ENCODE measurements at regions not wholly inside any gene's neighbourhood (a gene's known extent, or its start where the extent isn't known, plus 50 kb on each side); places are given as distances from the start of the nearest gene placed in this dataset.
A peak's percentile ranks its signal among the peaks of the same experiment; 100 is the strongest.

DNA sequence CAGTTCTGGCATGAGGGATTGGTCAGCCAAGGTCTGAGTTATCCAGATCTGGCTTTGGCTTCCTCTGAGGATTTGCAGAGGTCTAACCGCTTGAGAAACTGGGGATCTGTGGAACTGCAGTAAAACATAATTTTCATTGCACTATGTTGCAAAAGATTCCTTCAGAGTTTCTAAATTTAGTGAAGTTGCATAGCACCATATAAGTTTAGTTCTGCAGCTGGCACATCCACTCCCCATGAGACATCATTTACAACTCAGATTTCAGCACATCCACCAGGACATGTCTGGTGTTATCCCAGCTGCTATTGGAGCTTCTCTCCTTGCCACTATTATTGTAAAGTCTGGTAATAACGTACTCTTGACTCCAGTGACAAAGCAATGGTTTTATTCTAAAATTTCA is 181.5 kb downstream of the CWF19L2 start:
- no peak for FAIRE-seq
- H3K36me3 ChIP-seq (ENCODE audit: control insufficient read depth, insufficient read depth, low read length): no peaks in the 10 kb centered on the region
- no peaks in the 10 kb centered on the region for H3K27me3 ChIP-seq (ENCODE audit: control insufficient read depth, insufficient read depth, low read length)
- TF ChIP-seq, protein P1, sequence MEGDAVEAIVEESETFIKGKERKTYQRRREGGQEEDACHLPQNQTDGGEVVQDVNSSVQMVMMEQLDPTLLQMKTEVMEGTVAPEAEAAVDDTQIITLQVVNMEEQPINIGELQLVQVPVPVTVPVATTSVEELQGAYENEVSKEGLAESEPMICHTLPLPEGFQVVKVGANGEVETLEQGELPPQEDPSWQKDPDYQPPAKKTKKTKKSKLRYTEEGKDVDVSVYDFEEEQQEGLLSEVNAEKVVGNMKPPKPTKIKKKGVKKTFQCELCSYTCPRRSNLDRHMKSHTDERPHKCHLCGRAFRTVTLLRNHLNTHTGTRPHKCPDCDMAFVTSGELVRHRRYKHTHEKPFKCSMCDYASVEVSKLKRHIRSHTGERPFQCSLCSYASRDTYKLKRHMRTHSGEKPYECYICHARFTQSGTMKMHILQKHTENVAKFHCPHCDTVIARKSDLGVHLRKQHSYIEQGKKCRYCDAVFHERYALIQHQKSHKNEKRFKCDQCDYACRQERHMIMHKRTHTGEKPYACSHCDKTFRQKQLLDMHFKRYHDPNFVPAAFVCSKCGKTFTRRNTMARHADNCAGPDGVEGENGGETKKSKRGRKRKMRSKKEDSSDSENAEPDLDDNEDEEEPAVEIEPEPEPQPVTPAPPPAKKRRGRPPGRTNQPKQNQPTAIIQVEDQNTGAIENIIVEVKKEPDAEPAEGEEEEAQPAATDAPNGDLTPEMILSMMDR (IDR thresholded peaks at IDR 0.05; ENCODE audit: insufficient read depth, low read length, severe bottlenecking): no peak
- no peak for DNase-seq (ENCODE audit: low read depth)
- no peak overlapping the region for H3K4me3 ChIP-seq (ENCODE audit: low read depth, low read length)

- no peaks in the 10 kb centered on the region for H3K36me3 ChIP-seq (ENCODE audit: control insufficient read depth, insufficient read depth, low read length)
- FAIRE-seq (no peak), DNase-seq (ENCODE audit: low read depth) (peak; percentile 21)
- TF ChIP-seq, protein P1 (IDR thresholded peaks at IDR 0.05; ENCODE audit: insufficient read depth, low read length, severe bottlenecking): no peak
- no peak overlapping the region for H3K4me3 ChIP-seq (ENCODE audit: low read depth, low read length)
- no peaks in the 10 kb centered on the region for H3K27me3 ChIP-seq (ENCODE audit: control insufficient read depth, insufficient read depth, low read length)
Observed at GRCh38 chr11:107275632-107276031, 182.0 kb downstream of the CWF19L2 start.

DNA sequence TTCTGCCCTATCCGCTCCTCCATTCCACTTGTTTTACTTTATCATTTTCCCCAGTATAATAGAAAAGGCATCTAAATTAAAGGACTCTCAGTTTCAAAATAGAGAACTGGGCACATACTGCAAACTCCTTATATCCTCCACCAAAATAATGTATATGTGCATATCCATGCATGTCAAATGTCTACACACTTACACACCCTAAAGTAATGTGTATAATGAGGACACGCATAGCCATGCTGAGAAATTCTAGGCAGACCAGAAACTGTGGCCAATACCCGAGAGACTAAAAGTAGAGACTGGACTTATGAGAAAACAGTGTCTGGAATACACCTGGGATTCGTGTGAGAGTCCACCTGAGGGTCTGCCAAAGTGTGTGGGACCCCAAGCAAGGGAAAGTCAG is 183.5 kb downstream of the CWF19L2 start:
- Histone ChIP-seq H3K4me3 (ENCODE audit: low read depth, low read length) (no peak overlapping the region), H3K27me3 (ENCODE audit: control insufficient read depth, insufficient read depth, low read length) (no peaks in the 10 kb centered on the region), H3K36me3 (ENCODE audit: control insufficient read depth, insufficient read depth, low read length) (no peaks in the 10 kb centered on the region)
- no peak for DNase-seq (ENCODE audit: low read depth)
- TF ChIP-seq, protein P1 (IDR thresholded peaks at IDR 0.05; ENCODE audit: insufficient read depth, low read length, severe bottlenecking): no peak
- FAIRE-seq: no peak

- no peak overlapping the region for H3K4me3 ChIP-seq (ENCODE audit: low read depth, low read length)
- FAIRE-seq (peak; percentile 68), DNase-seq (ENCODE audit: low read depth) (no peak)
- TF ChIP-seq, protein P1 (IDR thresholded peaks at IDR 0.05; ENCODE audit: insufficient read depth, low read length, severe bottlenecking): no peak
- no peaks in the 10 kb centered on the region for H3K27me3 ChIP-seq (ENCODE audit: control insufficient read depth, insufficient read depth, low read length)
- H3K36me3 ChIP-seq (ENCODE audit: control insufficient read depth, insufficient read depth, low read length): no peaks in the 10 kb centered on the region
Observed at GRCh38 chr11:107272561-107272960, 185.1 kb downstream of the CWF19L2 start.

DNA sequence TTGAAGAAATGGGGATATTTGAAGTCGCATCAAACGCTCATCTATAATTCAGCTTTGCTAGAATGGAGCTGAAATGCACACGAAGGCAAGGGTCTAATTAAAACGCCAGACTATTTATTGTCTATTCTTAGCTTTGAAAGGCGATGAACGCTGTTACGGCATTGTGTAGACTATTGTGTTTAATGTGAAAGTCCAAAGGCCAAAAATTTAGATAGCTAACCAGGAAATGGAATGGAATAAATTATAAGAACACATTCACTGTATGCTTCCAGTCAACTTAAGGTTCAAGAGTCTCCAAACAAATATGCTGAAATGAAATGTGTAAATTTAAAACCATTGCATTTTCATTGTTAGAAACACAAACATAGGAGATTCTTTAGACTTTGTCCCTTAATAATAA is 186.2 kb downstream of the CWF19L2 start:
- TF ChIP-seq, protein P1 (IDR thresholded peaks at IDR 0.05; ENCODE audit: insufficient read depth, low read length, severe bottlenecking): no peak
- no peak overlapping the region for H3K4me3 ChIP-seq (ENCODE audit: low read depth, low read length)
- no peaks in the 10 kb centered on the region for H3K27me3 ChIP-seq (ENCODE audit: control insufficient read depth, insufficient read depth, low read length)
- DNase-seq (ENCODE audit: low read depth): no peak
- FAIRE-seq: no peak
- H3K36me3 ChIP-seq (ENCODE audit: control insufficient read depth, insufficient read depth, low read length): no peaks in the 10 kb centered on the region

DNA sequence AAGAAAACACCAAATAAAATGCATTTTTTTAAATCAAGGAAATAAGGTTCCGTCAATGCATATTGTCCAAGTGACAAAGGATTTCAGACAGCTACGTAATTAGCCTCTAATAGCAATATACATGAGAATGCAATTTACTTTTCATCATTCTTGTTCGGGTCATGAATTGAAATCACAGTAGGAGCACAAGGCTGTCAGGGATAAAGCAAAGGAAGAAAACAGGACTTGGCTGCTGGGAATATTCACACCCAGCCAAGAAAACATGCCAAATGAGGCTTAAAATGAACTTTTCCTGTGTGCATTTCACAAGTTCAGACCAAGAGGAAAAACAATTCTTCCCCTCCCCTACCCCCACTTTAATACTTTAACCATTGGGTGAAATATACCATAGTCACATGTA is 188.6 kb downstream of the CWF19L2 start:
- Histone ChIP-seq H3K36me3 (ENCODE audit: control insufficient read depth, insufficient read depth, low read length) (no peaks in the 10 kb centered on the region), H3K27me3 (ENCODE audit: control insufficient read depth, insufficient read depth, low read length) (no peaks in the 10 kb centered on the region), H3K4me3 (ENCODE audit: low read depth, low read length) (no peak overlapping the region)
- FAIRE-seq: no peak
- TF ChIP-seq, protein P1 (IDR thresholded peaks at IDR 0.05; ENCODE audit: insufficient read depth, low read length, severe bottlenecking): no peak
- no peak for DNase-seq (ENCODE audit: low read depth)
